DND-41 (cell line): ENCODE measurements at regions not wholly inside any gene's neighbourhood (a gene's known extent, or its start where the extent isn't known, plus 50 kb on each side); places are given as distances from the start of the nearest gene placed in this dataset.

Experiments
- EZH2 ChIP-seq: IDR thresholded peaks from 3 replicates; pipeline ENCODE4 v1.6.1; 2012; ENCODE audit warnings: borderline replicate concordance, low read depth, mild to moderate bottlenecking, moderate library complexity, low read length, inconsistent platforms; ENCODE audit not compliant: severe bottlenecking
- TF ChIP-seq, protein P1 (sequence below): IDR thresholded peaks from 2 replicates; pipeline ENCODE4 v1.5.1; 2012; ENCODE audit warnings: borderline replicate concordance, low read length, moderate library complexity, mild to moderate bottlenecking; ENCODE audit not compliant: poor library complexity, severe bottlenecking; ENCODE audit errors: extremely low read depth

DNA sequence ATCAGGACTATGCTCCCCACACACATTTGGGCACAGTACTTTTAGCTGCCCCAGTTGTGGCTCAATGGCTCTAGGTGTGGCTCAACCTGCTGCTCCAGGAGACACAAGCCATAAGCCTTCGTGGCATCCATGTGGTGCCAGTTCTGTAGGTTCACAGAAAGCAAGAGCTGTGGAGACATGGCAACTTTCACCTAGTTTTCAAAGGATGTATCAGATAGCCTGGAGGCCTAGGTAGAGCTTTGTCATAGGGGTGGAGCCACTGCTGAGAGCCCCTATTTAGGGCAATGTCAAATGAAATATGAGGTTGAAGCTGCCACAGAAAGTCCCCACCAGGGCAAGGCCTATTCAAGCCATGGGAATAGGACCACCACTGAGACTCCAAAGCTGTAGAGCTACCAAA, 210.5 kb downstream of the LMO4 start:
- TF ChIP-seq EZH2 = no peak
- TF ChIP-seq, protein P1, sequence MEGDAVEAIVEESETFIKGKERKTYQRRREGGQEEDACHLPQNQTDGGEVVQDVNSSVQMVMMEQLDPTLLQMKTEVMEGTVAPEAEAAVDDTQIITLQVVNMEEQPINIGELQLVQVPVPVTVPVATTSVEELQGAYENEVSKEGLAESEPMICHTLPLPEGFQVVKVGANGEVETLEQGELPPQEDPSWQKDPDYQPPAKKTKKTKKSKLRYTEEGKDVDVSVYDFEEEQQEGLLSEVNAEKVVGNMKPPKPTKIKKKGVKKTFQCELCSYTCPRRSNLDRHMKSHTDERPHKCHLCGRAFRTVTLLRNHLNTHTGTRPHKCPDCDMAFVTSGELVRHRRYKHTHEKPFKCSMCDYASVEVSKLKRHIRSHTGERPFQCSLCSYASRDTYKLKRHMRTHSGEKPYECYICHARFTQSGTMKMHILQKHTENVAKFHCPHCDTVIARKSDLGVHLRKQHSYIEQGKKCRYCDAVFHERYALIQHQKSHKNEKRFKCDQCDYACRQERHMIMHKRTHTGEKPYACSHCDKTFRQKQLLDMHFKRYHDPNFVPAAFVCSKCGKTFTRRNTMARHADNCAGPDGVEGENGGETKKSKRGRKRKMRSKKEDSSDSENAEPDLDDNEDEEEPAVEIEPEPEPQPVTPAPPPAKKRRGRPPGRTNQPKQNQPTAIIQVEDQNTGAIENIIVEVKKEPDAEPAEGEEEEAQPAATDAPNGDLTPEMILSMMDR = no peak
